ENCODE measurements at regions not wholly inside any gene's neighbourhood (a gene's known extent, or its start where the extent isn't known, plus 50 kb on each side); places are given as distances from the start of the nearest gene placed in this dataset.

- no peak overlapping the region for H3K4me3 ChIP-seq
- TF ChIP-seq POLR2A (IDR thresholded peaks at IDR 0.05) (no peak), CTCF (IDR thresholded peaks at IDR 0.05) (no peak)
- no peaks in the 10 kb centered on the region for H3K9me3 ChIP-seq
- H3K36me3 ChIP-seq = no peaks in the 10 kb centered on the region
- intact Hi-C loops (cut with DNase I) = no loop called here
- no peak for DNase-seq
- H3K27me3 ChIP-seq = no peaks in the 10 kb centered on the region
- H3K27ac ChIP-seq = no peak overlapping the region
- H3K4me1 ChIP-seq = no peaks in the 10 kb centered on the region
Observed at GRCh38 chr3:147925272-147925671, 516.1 kb downstream of the ZIC1 start.

GRCh38 chr3:147930232-147930807 lies 521.2 kb downstream of the ZIC1 start:
- Histone ChIP-seq H3K9me3 (no peaks in the 10 kb centered on the region), H3K27me3 (no peaks in the 10 kb centered on the region), H3K36me3 (no peaks in the 10 kb centered on the region), H3K27ac (no peak overlapping the region), H3K4me3 (no peak overlapping the region), H3K4me1 (no peaks in the 10 kb centered on the region)
- intact Hi-C loops (cut with DNase I) = no loop called here
- TF ChIP-seq CTCF (IDR thresholded peaks at IDR 0.05) = no peak
- TF ChIP-seq POLR2A (IDR thresholded peaks at IDR 0.05) = no peak
- no peak for DNase-seq
- 21 to 33% methylated on average over 4 of the region's 4 CpGs for WGBS, 2 donors

GRCh38 chr3:147934451-147935180 lies 525.5 kb downstream of the ZIC1 start:
- Histone ChIP-seq H3K27ac (no peak overlapping the region), H3K4me1 (no peaks in the 10 kb centered on the region), H3K27me3 (no peaks in the 10 kb centered on the region), H3K36me3 (no peaks in the 10 kb centered on the region), H3K4me3 (no peak overlapping the region), H3K9me3 (no peaks in the 10 kb centered on the region)
- DNase-seq = no peak
- intact Hi-C loops (cut with DNase I) = no loop called here
- no peak for TF ChIP-seq CTCF (IDR thresholded peaks at IDR 0.05)
- TF ChIP-seq POLR2A (IDR thresholded peaks at IDR 0.05) = no peak
- 44 to 48% methylated on average over 4 of the region's 4 CpGs for WGBS, 2 donors

- intact Hi-C loops (cut with DNase I) = no loop called here
- Histone ChIP-seq H3K27ac (no peak overlapping the region), H3K4me1 (no peaks in the 10 kb centered on the region), H3K4me3 (no peak overlapping the region), H3K9me3 (no peaks in the 10 kb centered on the region), H3K36me3 (no peaks in the 10 kb centered on the region), H3K27me3 (no peaks in the 10 kb centered on the region)
- no peak for TF ChIP-seq POLR2A (IDR thresholded peaks at IDR 0.05)
- no peak for TF ChIP-seq CTCF (IDR thresholded peaks at IDR 0.05)
- no peak for DNase-seq
Observed at GRCh38 chr3:147937341-147937740, 528.2 kb downstream of the ZIC1 start.

- Histone ChIP-seq H3K9me3 (no peaks in the 10 kb centered on the region), H3K27me3 (no peaks in the 10 kb centered on the region), H3K36me3 (no peaks in the 10 kb centered on the region), H3K4me3 (no peak overlapping the region), H3K27ac (no peak overlapping the region), H3K4me1 (no peaks in the 10 kb centered on the region)
- intact Hi-C loops (cut with DNase I) = no loop called here
- 65 to 75% methylated on average over 2 of the region's 2 CpGs for WGBS, 2 donors
- no peak for TF ChIP-seq CTCF (IDR thresholded peaks at IDR 0.05)
- TF ChIP-seq POLR2A (IDR thresholded peaks at IDR 0.05) = no peak
- no peak for DNase-seq
Observed at GRCh38 chr3:147937891-147938290, 528.7 kb downstream of the ZIC1 start.

Measured in esophagus squamous epithelium (tissue), 5 donors.